ENCODE measurements at regions not wholly inside any gene's neighbourhood (a gene's known extent, or its start where the extent isn't known, plus 50 kb on each side); places are given as distances from the start of the nearest gene placed in this dataset.

DNA sequence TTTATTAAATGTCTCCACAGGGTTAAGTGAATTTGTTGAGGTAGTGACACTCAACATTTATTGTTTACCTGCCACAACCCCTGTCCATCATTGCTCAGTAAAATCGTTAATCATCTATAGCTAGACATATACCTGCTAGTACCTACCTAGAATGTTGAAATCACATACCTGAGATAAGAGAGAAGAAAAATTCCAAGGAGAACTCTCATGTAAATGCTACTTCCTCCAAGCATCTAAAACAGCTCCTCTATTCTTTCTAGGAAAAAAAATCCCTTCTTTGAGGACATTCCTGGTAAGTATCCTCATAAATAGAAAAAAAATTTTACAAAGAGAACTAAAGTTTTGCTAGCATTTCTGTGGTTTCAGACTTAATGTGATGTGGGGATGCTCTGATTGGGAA, 325.1 kb downstream of the DAD1 start:
- DNase-seq (no peak), ATAC-seq (peak; percentile 51)
- H3K27ac ChIP-seq, result no peak overlapping the region
- H3K36me3 ChIP-seq, result no peaks in the 10 kb centered on the region
- no peaks in the 10 kb centered on the region for H3K9me3 ChIP-seq
- H3K4me3 ChIP-seq, result no peak overlapping the region
- no peaks in the 10 kb centered on the region for H3K4me1 ChIP-seq
- intact Hi-C loops (cut with DNase I), result no loop called here
- H3K27me3 ChIP-seq, result no peaks in the 10 kb centered on the region
- TF ChIP-seq, protein P1, sequence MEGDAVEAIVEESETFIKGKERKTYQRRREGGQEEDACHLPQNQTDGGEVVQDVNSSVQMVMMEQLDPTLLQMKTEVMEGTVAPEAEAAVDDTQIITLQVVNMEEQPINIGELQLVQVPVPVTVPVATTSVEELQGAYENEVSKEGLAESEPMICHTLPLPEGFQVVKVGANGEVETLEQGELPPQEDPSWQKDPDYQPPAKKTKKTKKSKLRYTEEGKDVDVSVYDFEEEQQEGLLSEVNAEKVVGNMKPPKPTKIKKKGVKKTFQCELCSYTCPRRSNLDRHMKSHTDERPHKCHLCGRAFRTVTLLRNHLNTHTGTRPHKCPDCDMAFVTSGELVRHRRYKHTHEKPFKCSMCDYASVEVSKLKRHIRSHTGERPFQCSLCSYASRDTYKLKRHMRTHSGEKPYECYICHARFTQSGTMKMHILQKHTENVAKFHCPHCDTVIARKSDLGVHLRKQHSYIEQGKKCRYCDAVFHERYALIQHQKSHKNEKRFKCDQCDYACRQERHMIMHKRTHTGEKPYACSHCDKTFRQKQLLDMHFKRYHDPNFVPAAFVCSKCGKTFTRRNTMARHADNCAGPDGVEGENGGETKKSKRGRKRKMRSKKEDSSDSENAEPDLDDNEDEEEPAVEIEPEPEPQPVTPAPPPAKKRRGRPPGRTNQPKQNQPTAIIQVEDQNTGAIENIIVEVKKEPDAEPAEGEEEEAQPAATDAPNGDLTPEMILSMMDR (IDR thresholded peaks at IDR 0.05), result no peak

DNA sequence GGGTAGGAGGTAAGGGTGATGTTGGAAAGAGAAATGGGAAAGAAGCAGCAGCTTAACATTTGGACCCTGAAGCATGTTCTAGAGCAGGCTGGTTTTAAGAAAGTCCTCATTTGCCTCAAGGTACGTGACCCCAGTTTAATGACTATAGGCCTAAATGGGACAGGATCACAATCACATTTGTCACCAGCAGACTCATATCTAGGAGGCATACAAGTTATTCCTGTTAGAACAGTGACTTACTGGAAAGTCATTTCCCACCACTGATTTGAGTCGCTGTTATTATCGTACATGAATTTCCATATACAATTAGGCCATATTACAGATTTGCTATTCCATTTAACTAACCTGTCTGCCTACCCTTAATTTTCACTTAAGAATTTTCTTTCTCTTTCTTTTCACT, 326.1 kb downstream of the DAD1 start:
- H3K27me3 ChIP-seq, result no peaks in the 10 kb centered on the region
- TF ChIP-seq, protein P1 (IDR thresholded peaks at IDR 0.05), result no peak
- H3K4me1 ChIP-seq, result no peaks in the 10 kb centered on the region
- no peak overlapping the region for H3K27ac ChIP-seq
- H3K9me3 ChIP-seq, result no peaks in the 10 kb centered on the region
- H3K36me3 ChIP-seq, result no peaks in the 10 kb centered on the region
- DNase-seq, result no peak
- intact Hi-C loops (cut with DNase I), result no loop called here
- ATAC-seq, result no peak
- H3K4me3 ChIP-seq, result no peak overlapping the region

DNA sequence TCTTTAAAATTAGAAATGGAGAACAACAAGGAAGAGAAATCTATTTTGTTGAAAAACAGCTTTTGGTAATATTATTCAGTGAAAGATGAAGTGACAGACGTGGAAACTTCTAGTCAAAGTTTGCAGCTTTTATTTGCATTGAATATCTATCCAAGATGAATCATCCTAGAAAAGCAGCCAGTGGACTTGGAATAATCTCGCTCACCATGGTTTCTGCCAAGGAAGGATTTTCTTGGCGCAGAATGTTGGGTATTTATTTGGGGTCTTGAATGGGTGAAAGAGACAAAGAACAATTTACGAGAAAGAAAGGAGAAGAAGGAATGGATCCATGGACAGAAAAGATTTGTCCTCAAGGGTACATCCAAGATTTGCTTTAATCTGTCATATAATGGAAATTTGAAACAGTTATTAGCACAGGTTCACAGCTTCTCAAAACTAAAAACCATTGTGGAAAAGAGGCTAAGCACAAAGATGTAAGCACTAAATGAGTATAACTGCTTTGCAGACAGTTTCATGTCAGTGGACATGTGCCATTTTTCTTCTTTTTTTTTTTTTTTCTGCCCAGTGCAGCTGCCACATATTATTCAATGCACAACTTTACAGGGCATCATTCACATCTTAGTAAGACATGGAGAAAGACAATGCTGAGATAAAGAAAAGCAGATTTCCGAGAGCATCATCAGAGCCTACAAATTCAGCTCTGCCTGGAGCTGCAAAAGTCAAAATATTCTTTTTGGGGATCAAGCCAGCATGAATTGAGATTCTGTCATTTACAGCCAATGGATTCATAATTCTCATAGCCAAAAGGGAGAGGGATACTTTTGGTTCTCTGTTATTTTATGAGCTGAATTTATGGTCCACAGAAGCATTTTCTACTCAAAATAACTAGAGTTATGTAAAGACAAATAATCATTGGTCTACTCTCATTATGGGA, 333.7 kb downstream of the DAD1 start:
- H3K36me3 ChIP-seq, result no peaks in the 10 kb centered on the region
- no peaks in the 10 kb centered on the region for H3K9me3 ChIP-seq
- TF ChIP-seq, protein P1 (IDR thresholded peaks at IDR 0.05), result no peak
- DNase-seq (no peak), ATAC-seq (no peak)
- H3K4me3 ChIP-seq, result no peak overlapping the region
- no peak overlapping the region for H3K27ac ChIP-seq
- H3K4me1 ChIP-seq, result peaks cover 6 to 11% of the 10 kb centered on the region in 2 donors
- no peaks in the 10 kb centered on the region for H3K27me3 ChIP-seq
- intact Hi-C loops (cut with DNase I), result no loop called here

DNA sequence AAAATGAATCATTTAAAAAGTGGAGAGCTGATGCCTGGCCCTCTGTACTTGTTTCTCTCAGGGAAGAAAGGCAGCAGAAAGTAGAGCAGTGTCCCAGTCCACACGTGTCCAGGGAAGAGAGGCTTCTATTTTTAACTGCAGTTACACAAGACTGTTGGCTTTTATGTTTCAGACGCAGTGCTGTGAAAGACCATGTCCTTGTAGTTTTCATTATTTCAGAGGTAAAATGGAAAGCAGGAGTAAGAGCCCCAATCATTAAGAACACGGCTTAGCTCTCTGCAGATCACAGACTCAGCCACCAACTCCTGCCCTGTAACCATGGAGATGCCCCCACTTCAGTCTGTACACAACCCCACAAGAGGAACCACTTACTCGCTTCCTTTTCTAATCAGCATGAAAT, 336.3 kb downstream of the DAD1 start:
- peak; percentile 93 for ATAC-seq
- peak overlapping the region; percentile 14 to 53 for H3K27ac ChIP-seq

DNA sequence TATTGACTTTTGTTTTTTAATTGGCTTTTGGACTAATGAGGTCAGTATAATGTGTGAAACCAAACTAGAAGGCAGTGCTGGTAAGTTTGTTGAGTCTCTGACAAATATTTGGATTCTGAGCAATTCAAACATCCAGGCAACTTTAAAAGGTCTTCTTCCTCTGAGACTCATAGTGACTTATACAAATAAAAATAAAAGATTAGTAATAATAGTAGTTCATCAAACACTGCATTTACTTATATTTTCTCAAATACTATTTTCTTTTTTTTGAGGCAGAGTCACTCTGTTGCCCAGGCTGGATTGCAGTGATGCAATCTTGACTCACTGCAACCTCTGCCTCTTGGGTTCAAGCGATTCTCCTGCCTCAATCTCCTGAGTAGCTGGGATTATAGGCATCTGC, 337.9 kb downstream of the DAD1 start:
- no peaks in the 10 kb centered on the region for H3K36me3 ChIP-seq
- TF ChIP-seq, protein P1 (IDR thresholded peaks at IDR 0.05), result no peak
- DNase-seq, result no peak
- no peaks in the 10 kb centered on the region for H3K27me3 ChIP-seq
- intact Hi-C loops (cut with DNase I), result no loop called here
- H3K9me3 ChIP-seq, result no peaks in the 10 kb centered on the region
- H3K4me3 ChIP-seq, result no peak overlapping the region
- ATAC-seq, result no peak
- no peak overlapping the region for H3K27ac ChIP-seq
- H3K4me1 ChIP-seq, result peaks cover 6 to 11% of the 10 kb centered on the region in 2 donors

More for the DNA sequence above, 336.3 kb downstream of the DAD1 start:
- TF ChIP-seq, protein P1 (IDR thresholded peaks at IDR 0.05), result no peak
- intact Hi-C loops (cut with DNase I), result no loop called here
- Histone ChIP-seq H3K4me3 (no peak overlapping the region), H3K9me3 (no peaks in the 10 kb centered on the region), H3K27me3 (no peaks in the 10 kb centered on the region), H3K4me1 (peaks cover 6 to 11% of the 10 kb centered on the region in 2 donors), H3K36me3 (no peaks in the 10 kb centered on the region)
- DNase-seq, result peak in 1 of 4 donors; percentile 53

Measured in left lung (tissue), 4 donors.